ENCODE measurements at regions not wholly inside any gene's neighbourhood (a gene's known extent, or its start where the extent isn't known, plus 50 kb on each side); places are given as distances from the start of the nearest gene placed in this dataset.
"Not testable (repeated sequence)": the region's sequence is repeated elsewhere in the genome, so short reads cannot be mapped to it uniquely, and the experiment has no call there.

GRCh38 chr16:29212084-29213027 is 194.2 kb downstream of the NPIPB11 start:
- not testable (repeated sequence) for H3K4me2 ChIP-seq; H3K9ac ChIP-seq; H3K27ac Mint-ChIP-seq; H2AFZ ChIP-seq (replicated peaks); DNase-seq (ENCODE audit: low spot score); H3K9me3 Mint-ChIP-seq; H3K27ac ChIP-seq; H3K27me3 ChIP-seq; H3K9me3 ChIP-seq (ENCODE audit: low read depth); H3K36me3 ChIP-seq; H3K4me1 ChIP-seq; H3K4me1 Mint-ChIP-seq; H3K4me3 ChIP-seq; H3K27me3 Mint-ChIP-seq (ENCODE audit: insufficient read depth, low read depth); H4K20me1 ChIP-seq (ENCODE audit: low read depth); H3F3A ChIP-seq (ENCODE audit: low read depth); H3K36me3 Mint-ChIP-seq; H3K4me3 Mint-ChIP-seq; H3K79me2 ChIP-seq (ENCODE audit: low read depth)

- H3K4me3 ChIP-seq; H3K79me2 ChIP-seq (ENCODE audit: low read depth); H3K27ac Mint-ChIP-seq; H3K27me3 ChIP-seq; H3K4me2 ChIP-seq; H3K27ac ChIP-seq; H3K36me3 Mint-ChIP-seq; H3K27me3 Mint-ChIP-seq (ENCODE audit: insufficient read depth, low read depth); H3K9me3 ChIP-seq (ENCODE audit: low read depth); H3K4me3 Mint-ChIP-seq; H3F3A ChIP-seq (ENCODE audit: low read depth); H3K4me1 Mint-ChIP-seq; H3K36me3 ChIP-seq; H4K20me1 ChIP-seq (ENCODE audit: low read depth); DNase-seq (ENCODE audit: low spot score); H2AFZ ChIP-seq (replicated peaks); H3K9ac ChIP-seq; H3K4me1 ChIP-seq: not testable (repeated sequence)
- peaks cover 12% of the 10 kb centered on the region for H3K9me3 Mint-ChIP-seq
Observed at GRCh38 chr16:29211456-29211855, 195.1 kb downstream of the NPIPB11 start.

GRCh38 chr16:29210299-29211150 is 196.0 kb downstream of the NPIPB11 start:
- peaks cover 22% of the 10 kb centered on the region for H3K9me3 Mint-ChIP-seq
- H3K4me2 ChIP-seq; H3K27ac ChIP-seq; H3K9ac ChIP-seq; H2AFZ ChIP-seq (replicated peaks); H3K79me2 ChIP-seq (ENCODE audit: low read depth); H3K4me1 Mint-ChIP-seq; H3K27me3 ChIP-seq; DNase-seq (ENCODE audit: low spot score); H3K4me1 ChIP-seq; H3F3A ChIP-seq (ENCODE audit: low read depth); H3K27ac Mint-ChIP-seq; H3K36me3 Mint-ChIP-seq; H3K4me3 ChIP-seq; H3K27me3 Mint-ChIP-seq (ENCODE audit: insufficient read depth, low read depth); H3K9me3 ChIP-seq (ENCODE audit: low read depth); H4K20me1 ChIP-seq (ENCODE audit: low read depth); H3K4me3 Mint-ChIP-seq; H3K36me3 ChIP-seq: not testable (repeated sequence)

- not testable (repeated sequence) for H4K20me1 ChIP-seq (ENCODE audit: low read depth); H3K27ac ChIP-seq; H3K4me3 ChIP-seq; H3K79me2 ChIP-seq (ENCODE audit: low read depth); H3K9me3 ChIP-seq (ENCODE audit: low read depth); H3K27me3 ChIP-seq; H3K27ac Mint-ChIP-seq; H2AFZ ChIP-seq (replicated peaks); DNase-seq (ENCODE audit: low spot score); H3K9ac ChIP-seq; H3K27me3 Mint-ChIP-seq (ENCODE audit: insufficient read depth, low read depth); H3K4me2 ChIP-seq; H3K36me3 ChIP-seq; H3K4me3 Mint-ChIP-seq; H3K36me3 Mint-ChIP-seq
- Histone ChIP-seq H3F3A (ENCODE audit: low read depth) (peaks cover 17% of the 10 kb centered on the region), H3K4me1 (peaks cover 10% of the 10 kb centered on the region)
- peaks cover 25% of the 10 kb centered on the region for H3K9me3 Mint-ChIP-seq
- H3K4me1 Mint-ChIP-seq: peaks cover 25% of the 10 kb centered on the region
Observed at GRCh38 chr16:29206120-29206519, 200.4 kb downstream of the NPIPB11 start.

GRCh38 chr16:29205151-29205550 is 201.4 kb downstream of the NPIPB11 start:
- not testable (repeated sequence) for H3K27me3 Mint-ChIP-seq (ENCODE audit: insufficient read depth, low read depth); H3K27ac Mint-ChIP-seq; H3K9me3 ChIP-seq (ENCODE audit: low read depth); H3K27ac ChIP-seq; H3K27me3 ChIP-seq; DNase-seq (ENCODE audit: low spot score); H3K4me3 Mint-ChIP-seq; H3K4me3 ChIP-seq; H3K9ac ChIP-seq; H2AFZ ChIP-seq (replicated peaks); H3K36me3 ChIP-seq; H3K36me3 Mint-ChIP-seq; H4K20me1 ChIP-seq (ENCODE audit: low read depth); H3K4me2 ChIP-seq; H3K79me2 ChIP-seq (ENCODE audit: low read depth)
- Mint-ChIP-seq H3K9me3 (peaks cover 23% of the 10 kb centered on the region), H3K4me1 (peaks cover 27% of the 10 kb centered on the region)
- Histone ChIP-seq H3F3A (ENCODE audit: low read depth) (peaks cover 17% of the 10 kb centered on the region), H3K4me1 (peaks cover 10% of the 10 kb centered on the region)
